Neutrophil (primary cell): ENCODE measurements at regions not wholly inside any gene's neighbourhood (a gene's known extent, or its start where the extent isn't known, plus 50 kb on each side); places are given as distances from the start of the nearest gene placed in this dataset.

Experiments
- H3K27ac ChIP-seq: fragments of 200-600 bp; sonication (generic); 2 replicates; pipeline ENCODE4 v1.5.1; 2016; ENCODE audit warnings: mild to moderate bottlenecking, moderate library complexity
- H3K27me3 ChIP-seq: fragments of 200-600 bp; sonication (generic); 2 replicates; pipeline ENCODE4 v1.6.0; 2016; ENCODE audit warnings: mild to moderate bottlenecking
- H3K36me3 ChIP-seq: fragments of 200-600 bp; sonication (generic); 2 replicates; pipeline ENCODE4 v1.5.1; 2017
- H3K4me1 ChIP-seq, 2 experiments: fragments of 200-600 bp in 1 of 2; sonication (generic) in 1 of 2; 1 replicate in 1 of 2; 2 replicates in 1 of 2; pipeline versions ENCODE4 v1.5.1 to v1.6.1; 2013 to 2016; ENCODE audit warnings: low read depth in 1 of 2, low read length in 1 of 2, mild to moderate bottlenecking in 1 of 2, moderate library complexity in 1 of 2; ENCODE audit not compliant: control insufficient read depth in 1 of 2, insufficient read depth in 1 of 2
- H3K4me3 ChIP-seq, 2 experiments: fragments of 200-600 bp in 1 of 2; sonication (generic) in 1 of 2; 1 replicate in 1 of 2; 2 replicates in 1 of 2; pipeline ENCODE4 v1.5.1; 2013 to 2016; ENCODE audit warnings: low read depth in 1 of 2, low read length in 1 of 2, mild to moderate bottlenecking in 1 of 2, moderate library complexity in 1 of 2
- H3K9me3 ChIP-seq: fragments of 200-600 bp; sonication (generic); 2 replicates; pipeline ENCODE4 v1.5.1; 2016
- CTCF ChIP-seq: fragments of 200-600 bp; sonication (generic); IDR thresholded peaks from 2 replicates; pipeline ENCODE4 v1.5.1; 2016; ENCODE audit warnings: antibody characterized with exemption

- Histone ChIP-seq H3K36me3 (no peaks in the 10 kb centered on the region), H3K27ac (no peak overlapping the region), H3K27me3 (no peaks in the 10 kb centered on the region), H3K4me1 (no peaks in the 10 kb centered on the region), H3K9me3 (no peaks in the 10 kb centered on the region), H3K4me3 (no peak overlapping the region)
- no peak for TF ChIP-seq CTCF
Measured at GRCh38 chr5:57940879-57941278, 458.3 kb upstream of the ACTBL2 start.

- Histone ChIP-seq H3K27me3 (no peaks in the 10 kb centered on the region), H3K36me3 (no peaks in the 10 kb centered on the region), H3K4me3 (no peak overlapping the region), H3K27ac (no peak overlapping the region), H3K9me3 (no peaks in the 10 kb centered on the region), H3K4me1 (no peaks in the 10 kb centered on the region)
- TF ChIP-seq CTCF, result no peak
Measured at GRCh38 chr5:57940236-57940635, 457.6 kb upstream of the ACTBL2 start.

DNA sequence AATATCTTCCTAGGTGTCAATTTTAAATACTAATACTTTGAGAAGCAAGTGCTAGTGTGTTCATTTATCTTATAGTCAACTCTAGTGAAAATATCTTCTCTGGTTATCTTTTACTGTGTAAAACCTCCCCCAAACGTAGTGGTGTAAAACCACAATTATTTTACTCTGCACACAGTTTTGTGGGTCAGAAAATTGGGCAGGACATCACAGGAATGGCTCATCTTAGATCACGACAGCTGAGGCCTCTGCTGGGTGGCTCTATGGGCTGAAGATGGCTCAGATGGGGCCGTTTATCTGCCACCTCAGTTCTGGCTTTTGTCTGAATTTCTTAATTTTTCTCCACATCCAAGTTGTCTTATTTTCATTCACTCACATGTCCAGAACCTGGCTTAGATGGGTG, 457.2 kb upstream of the ACTBL2 start:
- no peaks in the 10 kb centered on the region for H3K36me3 ChIP-seq
- no peak overlapping the region for H3K27ac ChIP-seq
- TF ChIP-seq CTCF, result no peak

DNA sequence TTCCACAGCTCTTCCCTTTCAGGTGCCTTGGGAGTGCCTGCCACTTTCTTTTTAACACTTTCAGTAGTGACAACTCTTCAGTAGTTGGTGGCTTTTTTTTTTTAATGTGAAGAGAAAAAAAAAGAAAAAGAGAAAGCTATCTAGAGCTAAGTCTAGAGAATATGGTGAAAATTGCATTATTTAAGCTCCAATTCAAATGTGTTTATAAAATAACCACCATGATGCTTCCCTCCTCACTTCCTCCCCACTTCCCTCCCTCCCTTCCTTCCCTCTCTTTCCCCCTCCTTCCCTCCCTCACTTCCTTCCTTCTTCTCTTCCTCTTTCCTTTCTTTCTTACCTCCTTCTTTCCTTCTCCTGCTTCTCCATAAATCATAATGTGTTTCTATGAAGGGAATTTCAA, 456.7 kb upstream of the ACTBL2 start:
- Histone ChIP-seq H3K27me3 (no peaks in the 10 kb centered on the region), H3K4me3 (no peak overlapping the region), H3K36me3 (no peaks in the 10 kb centered on the region), H3K4me1 (no peaks in the 10 kb centered on the region), H3K9me3 (no peaks in the 10 kb centered on the region), H3K27ac (no peak overlapping the region)
- TF ChIP-seq CTCF, result no peak

More for the DNA sequence above, 457.2 kb upstream of the ACTBL2 start:
- Histone ChIP-seq H3K27me3 (no peaks in the 10 kb centered on the region), H3K9me3 (no peaks in the 10 kb centered on the region), H3K4me3 (no peak overlapping the region), H3K4me1 (no peaks in the 10 kb centered on the region)

DNA sequence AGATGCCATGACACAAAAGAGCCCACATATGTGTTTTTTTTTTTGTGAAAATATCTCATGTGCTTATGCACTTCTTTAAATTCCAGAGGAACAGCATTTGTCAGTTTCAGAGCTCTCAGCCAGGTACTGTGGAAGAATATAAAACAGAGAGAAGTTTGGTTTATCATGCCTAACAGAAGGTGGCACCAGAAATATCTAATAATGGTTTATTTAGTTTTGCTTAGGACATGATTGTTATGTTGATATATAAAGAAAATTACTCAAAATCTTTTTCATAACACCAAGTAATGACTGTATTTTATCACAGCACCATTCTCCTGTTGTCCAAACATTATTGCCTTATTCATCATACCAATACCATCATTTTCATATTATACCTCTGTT, 455.6 kb upstream of the ACTBL2 start:
- no peaks in the 10 kb centered on the region for H3K9me3 ChIP-seq
- no peak overlapping the region for H3K27ac ChIP-seq
- H3K4me3 ChIP-seq, result no peak overlapping the region
- no peaks in the 10 kb centered on the region for H3K27me3 ChIP-seq
- H3K36me3 ChIP-seq, result no peaks in the 10 kb centered on the region
- H3K4me1 ChIP-seq, result no peaks in the 10 kb centered on the region
- TF ChIP-seq CTCF, result no peak
